GM18858 (cell line): ENCODE measurements at regions not wholly inside any gene's neighbourhood (a gene's known extent, or its start where the extent isn't known, plus 50 kb on each side); places are given as distances from the start of the nearest gene placed in this dataset.
"Not testable (repeated sequence)": the region's sequence is repeated elsewhere in the genome, so short reads cannot be mapped to it uniquely, and the experiment has no call there.

ENCODE experiments used
- ATAC-seq: cut with Tn5 transposase; IDR thresholded peaks from one replicate; pipeline ENCODE4 v1.9.1; 2021; ENCODE audit not compliant: unreplicated experiment

DNA sequence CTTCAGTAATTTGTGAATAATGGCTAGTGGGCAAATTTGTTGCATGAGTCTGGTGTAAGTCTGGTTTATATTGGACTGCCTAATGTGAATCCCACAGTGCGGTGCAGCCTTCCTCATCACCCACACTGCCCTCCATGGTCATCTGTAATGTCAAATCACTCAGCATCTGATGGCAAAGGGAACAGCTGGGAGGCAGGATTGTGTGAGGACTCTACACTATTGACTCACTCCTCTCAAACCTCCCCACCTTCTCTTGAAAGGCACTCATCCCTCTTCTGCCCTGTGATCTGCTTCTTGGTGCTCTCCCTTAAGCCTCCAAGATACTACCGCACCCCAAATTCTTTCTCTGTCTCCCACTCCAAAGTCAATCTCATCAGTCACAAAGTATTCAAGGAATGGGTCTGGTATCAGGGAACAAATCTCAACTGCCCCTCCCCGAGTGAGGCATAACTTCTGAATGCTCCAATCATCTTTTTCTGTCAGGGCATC lies 146.0 kb upstream of the BEND6 start:
- ATAC-seq, result no peak

DNA sequence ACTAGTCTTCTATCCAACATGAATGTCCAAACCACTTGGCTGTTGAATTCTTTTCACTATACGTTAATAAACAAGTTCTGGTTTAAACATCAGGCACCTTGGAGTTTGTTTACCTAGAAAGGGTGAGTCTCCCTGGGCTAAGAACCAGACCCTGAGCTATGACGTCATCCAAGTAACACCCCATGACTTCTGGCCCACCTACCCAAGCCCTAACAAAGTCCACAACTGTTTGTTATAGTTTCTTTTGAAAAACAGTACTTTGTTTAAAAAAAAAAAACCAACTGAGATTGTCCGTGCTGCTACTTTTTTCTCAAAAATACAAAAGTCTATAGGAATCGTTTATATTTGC lies 146.9 kb upstream of the BEND6 start:
- ATAC-seq, result no peak

DNA sequence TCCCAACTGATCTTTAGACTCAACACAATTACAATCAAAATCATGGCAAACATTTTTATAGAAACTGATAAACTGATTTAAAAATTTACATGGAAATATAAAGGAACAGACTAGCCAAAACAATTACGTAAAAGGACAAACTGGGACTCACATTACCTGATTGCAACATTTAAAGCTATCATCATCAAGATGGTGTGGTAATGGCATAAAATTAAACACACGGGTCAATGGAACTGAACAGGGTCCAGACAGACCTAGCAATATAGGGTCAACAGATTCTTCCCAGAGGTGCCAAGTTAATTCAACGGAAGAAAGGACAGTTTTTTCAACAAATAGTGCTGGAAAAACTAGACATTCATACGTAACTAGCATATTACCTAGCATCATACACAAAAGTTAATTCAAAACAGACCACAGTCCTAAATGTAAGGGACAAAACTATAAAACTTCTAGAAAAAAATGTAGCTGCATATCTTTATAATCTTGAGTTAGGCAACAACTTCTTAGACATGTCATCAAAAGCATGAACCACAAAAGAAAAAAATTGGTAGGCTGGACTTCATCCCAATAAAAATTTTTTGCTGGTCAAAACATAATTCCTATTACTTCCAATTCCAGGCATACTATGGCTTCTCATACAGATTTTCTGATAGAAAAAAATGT lies 147.4 kb upstream of the BEND6 start:
- ATAC-seq, result no peak

DNA sequence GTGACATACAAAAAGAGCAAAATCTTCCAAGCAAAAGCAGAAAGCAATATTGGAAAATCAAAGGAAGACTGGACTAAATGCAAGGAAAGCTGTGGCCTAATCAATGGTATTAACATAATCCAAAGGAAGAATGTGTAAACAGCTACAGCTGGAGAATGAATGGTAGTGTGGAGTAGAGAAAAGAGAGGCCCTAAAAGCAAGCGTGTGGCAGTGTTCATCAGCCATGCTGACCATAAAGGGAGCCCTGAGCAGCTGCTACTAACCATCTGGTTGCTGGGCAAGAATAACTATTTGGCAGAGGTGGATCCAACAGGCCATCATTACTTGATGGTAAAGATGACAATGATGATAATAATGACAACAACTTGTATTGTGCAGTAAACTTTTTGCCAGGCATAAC lies 148.5 kb upstream of the BEND6 start:
- ATAC-seq, result no peak

DNA sequence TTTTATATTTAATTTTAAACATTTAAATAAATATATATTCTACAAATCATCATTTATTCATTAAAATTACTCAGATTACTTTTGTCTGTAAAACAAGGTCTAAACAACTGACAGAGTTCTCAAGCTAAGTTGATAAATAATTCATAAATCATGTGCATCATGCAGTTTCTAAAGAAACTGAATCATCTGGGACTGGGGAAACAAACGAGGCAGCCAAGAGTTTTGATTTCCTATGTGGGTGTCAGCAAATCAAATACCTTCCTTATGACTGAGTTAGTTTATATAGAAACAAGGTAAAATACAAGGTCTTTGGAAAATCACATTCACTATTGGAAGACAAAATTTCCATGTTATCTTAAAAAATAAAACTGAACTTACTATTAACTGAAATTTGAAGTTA lies 149.9 kb upstream of the BEND6 start:
- no peak for ATAC-seq

DNA sequence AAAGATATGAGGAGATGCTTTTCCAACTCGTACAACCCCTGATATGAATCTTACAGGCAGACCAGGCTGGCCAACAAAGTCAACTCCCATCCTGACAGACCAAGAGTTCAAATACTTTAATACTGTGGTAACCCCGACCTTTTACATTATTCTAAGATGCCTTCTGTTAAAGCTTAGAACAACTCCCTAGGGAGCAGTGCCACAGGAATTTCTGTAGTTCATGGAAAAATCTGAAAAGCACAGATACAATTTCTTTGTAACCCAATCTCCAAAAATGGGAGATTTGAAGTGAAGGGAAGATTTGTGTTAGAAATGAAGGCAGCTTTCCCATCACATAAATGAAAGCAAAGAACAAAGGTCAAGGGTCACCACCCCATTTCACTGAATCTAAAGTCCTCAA lies 151.3 kb upstream of the BEND6 start:
- ATAC-seq, result no peak

DNA sequence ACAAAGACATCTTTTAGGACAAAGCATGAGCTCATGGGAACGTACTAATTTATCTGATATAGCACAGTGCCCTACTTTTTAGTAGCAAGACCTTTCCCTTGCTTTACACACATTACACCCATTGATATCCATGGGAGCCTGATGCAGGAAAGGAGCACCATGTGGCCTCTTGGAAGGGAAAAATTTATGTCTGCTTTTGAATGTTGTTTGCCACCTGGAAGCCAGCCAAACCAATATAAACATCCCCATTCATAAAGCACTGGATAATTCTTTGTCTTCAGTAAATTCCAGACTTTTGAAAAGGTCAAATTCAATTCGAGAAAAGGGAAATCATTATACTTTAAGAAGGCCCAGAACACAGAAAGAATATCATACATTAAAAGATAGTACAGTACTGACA lies 152.3 kb upstream of the BEND6 start:
- ATAC-seq, result no peak

DNA sequence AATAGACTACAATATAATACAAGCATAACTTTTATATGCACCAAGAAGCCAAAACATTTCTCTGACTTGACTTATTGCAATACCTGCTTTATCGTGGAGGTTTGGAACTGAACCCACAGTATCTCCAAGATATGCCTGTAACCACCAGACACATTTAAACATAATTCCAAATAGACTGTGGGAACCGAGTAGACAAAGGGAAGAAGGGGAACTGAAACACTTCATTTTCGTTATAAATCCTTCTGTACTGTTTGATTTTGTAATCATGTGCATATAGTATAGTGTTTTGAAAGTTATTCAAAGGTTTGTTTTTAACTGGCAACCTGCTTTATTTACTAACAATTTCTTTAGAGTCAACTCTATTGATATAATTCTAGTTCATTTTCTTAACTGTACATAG lies 154.9 kb upstream of the BEND6 start:
- no peak for ATAC-seq

DNA sequence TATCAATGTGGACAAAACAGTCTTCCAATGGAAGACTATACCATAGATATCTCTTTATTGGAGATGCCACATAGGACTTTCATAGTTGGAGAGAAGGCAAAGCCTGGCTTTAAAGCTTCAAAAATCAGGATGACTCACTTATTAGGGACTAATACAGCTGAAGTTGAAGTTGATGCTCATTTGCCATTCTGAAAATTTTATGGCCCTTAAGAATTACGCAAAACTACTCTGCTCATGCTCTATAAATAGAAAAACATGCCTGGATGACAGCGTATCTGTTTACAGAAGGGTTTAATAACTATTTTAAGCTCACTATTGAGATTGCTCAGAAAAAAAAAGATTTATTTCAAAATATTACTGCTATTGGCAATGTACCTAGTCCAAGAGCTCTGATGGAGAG lies 155.5 kb upstream of the DST start:
- ATAC-seq, result no peak

DNA sequence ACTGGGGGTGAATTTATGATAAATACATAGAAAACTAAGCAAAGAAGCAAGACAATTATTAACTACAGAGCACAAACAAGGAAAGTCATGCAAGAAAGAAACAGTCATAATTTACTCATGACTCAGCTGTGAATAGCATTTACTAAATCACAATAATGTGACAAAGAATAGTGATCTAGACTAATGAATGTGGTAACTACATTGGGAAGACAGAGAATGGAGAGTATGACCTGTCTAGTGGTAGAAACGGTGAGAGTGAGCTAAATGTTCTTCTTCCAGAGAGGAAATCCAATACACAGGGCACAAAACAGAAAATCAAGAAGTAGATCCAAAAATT lies 153.5 kb upstream of the DST start:
- peak; percentile 37 for ATAC-seq

DNA sequence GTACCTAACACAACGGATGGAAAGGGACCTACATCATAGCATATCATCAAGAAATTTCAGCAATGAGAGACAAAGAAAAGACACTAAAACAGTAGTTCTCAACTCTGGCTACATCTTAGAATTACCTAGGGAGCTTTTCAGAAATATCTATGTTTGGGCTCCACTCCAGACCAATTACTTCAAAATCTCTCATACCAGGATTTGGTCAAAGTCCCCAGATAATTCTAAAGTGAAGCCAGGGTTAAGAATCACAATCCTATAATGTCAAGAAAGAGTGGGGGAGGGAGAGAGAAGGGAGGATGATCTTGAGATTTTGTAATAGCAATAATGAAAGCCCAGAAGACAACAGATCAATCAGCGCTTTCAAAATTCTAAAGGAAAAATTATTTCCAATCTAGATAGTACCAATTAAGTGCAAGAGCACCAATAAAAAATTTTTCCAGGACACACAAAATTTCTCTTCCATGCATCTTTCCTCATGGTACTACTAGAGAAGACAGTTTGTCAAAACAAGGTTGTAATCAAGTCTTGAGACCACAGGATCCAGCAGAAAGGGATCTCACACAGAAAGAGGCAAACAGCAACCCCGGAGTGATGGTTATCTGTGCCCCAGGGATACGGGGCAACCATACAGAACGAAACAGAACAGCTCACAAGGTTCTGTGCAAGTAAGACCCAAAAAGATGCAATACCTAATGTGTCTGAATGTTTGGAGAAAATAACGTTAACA lies 152.9 kb upstream of the DST start:
- no peak for ATAC-seq

DNA sequence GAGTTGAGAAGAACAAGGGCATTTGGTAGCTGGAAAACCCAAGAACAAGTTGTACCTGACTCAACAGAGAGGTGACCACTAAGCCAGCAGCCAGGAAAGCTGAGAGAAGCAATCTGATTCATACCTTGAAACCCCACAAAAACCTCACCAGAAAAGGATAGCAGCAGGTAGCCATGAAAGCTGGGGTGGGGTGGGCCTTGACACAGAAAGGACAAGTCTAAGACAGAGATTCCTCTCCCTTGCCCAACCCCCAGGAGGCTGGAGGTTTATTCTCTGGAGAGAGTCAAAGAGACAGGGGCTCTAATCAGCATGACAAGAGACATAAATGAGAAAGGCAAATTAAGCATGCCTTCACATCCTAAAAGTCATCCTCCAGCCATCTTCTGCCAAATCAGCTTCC lies 151.7 kb upstream of the DST start:
- no peak for ATAC-seq

DNA sequence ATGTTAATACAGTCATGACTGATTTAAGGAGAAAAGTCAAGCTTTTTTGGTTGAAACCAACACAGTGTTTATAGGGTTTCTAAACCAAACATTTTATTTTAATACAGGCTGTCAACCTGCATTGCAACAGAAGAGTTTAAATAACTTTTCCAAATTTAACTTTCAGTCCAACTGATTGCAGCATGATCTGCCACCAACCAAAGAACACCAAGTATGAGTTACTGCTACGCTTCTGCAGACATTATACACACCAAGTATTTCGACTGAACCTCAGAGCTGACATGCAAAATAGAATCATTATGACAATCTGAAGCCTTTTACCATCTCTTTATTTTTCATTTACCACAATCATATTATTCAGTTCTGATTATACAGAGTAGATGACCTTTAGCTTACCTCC lies 151.2 kb upstream of the DST start:
- ATAC-seq, result no peak

DNA sequence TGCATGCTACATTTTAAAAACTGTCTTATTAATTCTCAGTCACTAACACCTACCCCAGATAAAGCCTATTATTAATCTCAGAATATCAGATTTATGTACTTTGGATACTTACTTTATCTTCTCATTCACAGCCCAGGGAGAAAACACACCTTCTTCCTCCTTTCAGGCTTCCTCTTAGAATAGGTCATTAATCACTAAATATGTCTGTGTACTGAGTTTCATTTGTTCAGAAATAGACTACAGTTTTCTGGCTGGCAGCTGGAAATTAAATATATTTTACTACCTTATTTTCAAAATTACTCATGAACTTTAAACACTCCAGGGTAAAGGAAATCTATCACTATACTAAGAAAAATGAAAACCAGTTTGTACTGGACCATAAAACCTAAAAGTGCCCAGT lies 147.7 kb upstream of the DST start:
- peak; percentile 41 for ATAC-seq

DNA sequence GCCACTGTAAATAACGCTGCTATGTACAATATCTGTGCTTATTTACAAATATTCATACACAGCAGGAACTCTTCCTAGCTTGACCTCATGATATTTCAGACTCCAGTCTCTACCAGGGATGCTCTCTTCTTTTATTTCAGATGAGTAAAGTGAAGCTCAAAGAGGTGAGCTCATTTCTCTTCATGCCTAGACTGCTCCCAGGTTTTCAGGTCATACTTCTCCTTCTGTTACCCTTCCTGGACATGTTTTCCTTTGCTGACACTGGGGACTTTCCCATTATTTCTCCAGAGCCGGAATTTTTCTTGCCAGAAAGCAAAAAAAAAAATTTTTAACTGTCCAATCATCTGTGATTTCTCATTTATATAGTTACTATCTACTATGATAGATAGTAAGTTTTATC lies 147.2 kb upstream of the DST start:
- ATAC-seq, result no peak

DNA sequence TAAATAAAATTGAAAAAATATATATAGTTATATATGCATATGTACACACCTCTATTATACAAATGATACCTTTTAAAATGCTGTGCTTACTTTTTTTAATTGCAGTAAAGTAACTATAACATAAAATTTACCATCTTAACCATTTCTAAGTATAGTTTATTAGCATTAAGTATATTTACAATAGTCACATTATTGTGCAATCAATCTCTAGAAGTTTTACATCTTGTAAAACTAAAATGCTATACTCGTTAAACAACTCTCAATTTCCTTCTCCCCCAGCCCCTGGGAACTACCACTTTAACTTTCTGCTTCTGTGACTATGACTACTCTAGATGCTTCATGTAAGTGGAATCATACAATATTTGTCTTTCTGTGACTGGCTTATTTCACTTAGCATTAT lies 146.7 kb upstream of the DST start:
- ATAC-seq, result no peak

DNA sequence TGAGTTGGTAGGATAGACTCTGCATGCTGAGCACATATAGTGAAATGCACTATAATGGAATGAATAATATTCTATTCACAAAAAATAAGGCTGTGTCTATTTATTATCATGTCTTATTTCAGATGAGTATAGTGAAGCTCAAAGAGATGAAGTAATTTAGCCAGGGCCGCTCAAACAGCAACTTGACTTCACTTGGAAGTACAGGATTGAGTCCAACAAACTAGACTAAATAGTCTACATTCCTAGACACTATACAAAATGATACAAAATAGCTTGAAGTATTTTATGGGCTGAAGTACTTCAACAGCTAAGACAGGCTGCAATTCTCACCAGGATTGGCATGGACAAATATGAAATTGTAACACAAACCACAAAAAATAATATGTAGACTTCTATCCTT lies 144.5 kb upstream of the DST start:
- ATAC-seq, result no peak

DNA sequence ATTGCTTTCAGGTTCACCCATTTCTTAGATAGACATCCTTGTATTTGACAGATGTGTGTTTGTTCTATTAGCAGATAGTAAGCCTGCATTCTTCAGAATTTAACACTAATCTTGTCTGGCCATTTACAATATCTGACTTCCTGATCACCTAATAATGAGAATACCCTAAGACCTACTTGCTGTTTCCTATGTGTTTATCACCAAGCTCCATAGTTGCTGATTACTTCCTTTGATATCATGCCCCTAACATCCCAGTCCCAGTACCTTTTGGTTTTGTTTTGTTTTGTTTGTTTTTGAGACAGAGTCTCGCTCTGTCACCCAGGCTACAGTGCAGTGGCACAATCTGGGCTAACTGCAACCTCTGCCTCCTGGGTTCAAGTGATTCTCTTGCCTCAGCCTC lies 143.6 kb upstream of the DST start:
- no peak for ATAC-seq

DNA sequence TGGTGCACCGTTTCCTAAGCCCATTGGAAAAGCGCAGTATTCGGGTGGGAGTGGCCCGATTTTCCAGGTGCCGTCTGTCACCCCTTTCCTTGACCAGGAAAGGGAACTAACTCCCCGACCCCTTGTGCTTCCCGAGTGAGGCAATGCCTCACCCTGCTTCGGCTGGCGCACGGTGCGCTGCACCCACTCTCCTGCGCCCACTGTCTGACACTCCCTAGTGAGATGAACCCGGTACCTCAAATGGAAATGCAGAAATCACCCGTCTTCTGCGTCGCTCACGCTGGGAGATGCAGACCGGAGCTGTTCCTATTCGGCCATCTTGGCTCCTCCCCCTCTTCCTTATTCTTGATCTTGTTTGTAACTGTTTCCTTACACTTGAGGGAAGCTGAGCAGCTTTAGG lies 142.8 kb upstream of the DST start:
- ATAC-seq, result not testable (repeated sequence)

DNA sequence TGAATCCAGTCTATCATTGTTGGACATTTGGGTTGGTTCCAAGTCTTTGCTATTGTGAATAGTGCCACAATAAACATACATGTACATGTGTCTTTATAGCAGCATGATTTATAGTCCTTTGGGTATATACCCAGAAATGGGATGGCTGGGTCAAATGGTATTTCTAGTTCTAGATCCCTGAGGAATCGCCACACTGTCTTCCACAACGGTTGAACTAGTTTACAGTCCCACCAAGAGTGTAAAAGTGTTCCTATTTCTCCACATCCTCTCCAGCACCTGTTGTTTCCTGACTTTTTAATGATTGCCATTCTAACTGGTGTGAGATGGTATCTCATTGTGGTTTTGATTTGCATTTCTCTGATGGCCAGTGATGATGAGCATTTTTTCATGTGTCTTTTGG lies 137.4 kb upstream of the DST start:
- ATAC-seq, result not testable (repeated sequence)

DNA sequence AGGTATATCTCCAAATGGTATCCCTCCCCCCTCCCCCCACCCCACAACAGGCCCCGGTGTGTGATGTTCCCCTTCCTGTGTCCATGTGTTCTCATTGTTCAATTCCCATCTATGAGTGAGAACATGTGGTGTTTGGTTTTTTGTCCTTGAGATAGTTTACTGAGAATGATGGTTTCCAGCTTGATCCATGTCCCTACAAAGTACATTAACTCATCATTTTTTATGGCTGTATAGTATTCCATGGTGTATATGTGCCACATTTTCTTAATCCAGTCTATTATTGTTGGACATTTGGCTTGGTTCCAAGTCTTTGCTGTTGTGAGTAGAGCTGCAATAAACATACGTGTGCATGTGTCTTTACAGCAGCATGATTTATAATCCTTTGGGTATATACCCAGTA lies 135.8 kb upstream of the DST start:
- not testable (repeated sequence) for ATAC-seq

DNA sequence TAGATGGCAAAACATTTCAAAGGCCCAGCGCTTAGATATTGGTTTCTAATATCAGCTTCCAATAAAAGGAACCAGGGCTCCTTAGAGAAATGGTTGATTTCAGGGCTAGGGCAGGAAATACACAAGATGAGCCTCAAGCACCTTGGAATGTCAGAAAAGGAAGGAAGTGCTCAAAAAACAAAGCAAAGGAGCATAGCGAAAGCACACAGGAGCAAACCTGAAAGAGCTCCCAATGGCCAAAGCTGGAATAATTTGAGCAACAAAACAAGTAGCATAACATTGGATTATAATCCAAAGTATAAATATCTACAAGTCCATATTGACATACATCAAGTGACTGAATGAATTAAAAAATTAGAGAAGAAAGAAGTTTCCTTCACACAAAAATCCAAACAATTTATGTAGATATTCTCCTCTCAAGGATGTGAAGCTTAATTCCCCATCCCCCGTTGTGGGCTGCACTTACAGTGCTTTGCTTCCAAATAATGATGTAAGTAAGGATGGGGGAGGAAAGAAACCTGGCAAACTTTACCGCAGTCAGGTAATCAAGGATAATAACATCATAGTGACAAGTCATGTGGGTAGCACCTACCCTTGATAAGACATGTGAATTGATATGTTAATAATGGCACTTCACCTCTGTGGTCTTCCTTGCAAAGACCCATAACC lies 132.9 kb upstream of the DST start:
- no peak for ATAC-seq
